Fibroblast of lung (primary cell): ENCODE measurements at regions not wholly inside any gene's neighbourhood (a gene's known extent, or its start where the extent isn't known, plus 50 kb on each side); places are given as distances from the start of the nearest gene placed in this dataset.

Experiments used
- DNase-seq, 2 donors: peaks; one replicate each; pipeline versions ENCODE4 v3.0.0 to v3.0.0-alpha.2; 2010; ENCODE audit warnings: low read depth in 2 of 2
- H2AFZ ChIP-seq: 2 replicates; pipeline ENCODE4 v1.5.1; 2012; ENCODE audit warnings: low read length, control low read depth, inconsistent platforms
- H3K27ac ChIP-seq: 2 replicates; pipeline ENCODE4 v1.5.1; 2011; ENCODE audit warnings: low read length, control low read depth; ENCODE audit not compliant: insufficient read depth
- H3K27me3 ChIP-seq: 2 replicates; pipeline ENCODE4 v1.5.1; 2011; ENCODE audit warnings: mild to moderate bottlenecking, low read length; ENCODE audit not compliant: control insufficient read depth, insufficient read depth
- H3K36me3 ChIP-seq: 2 replicates; pipeline ENCODE4 v1.5.1; 2011; ENCODE audit warnings: low read length; ENCODE audit not compliant: control insufficient read depth, insufficient read depth
- H3K4me1 ChIP-seq: 2 replicates; pipeline ENCODE4 v1.5.1; 2011; ENCODE audit warnings: low read length; ENCODE audit not compliant: control insufficient read depth, insufficient read depth; ENCODE audit errors: extremely low read depth
- H3K4me2 ChIP-seq: 2 replicates; pipeline ENCODE4 v1.5.1; 2011; ENCODE audit warnings: low read length, control low read depth; ENCODE audit not compliant: insufficient read depth; ENCODE audit errors: extremely low read depth
- H3K4me3 ChIP-seq, 4 experiments: fragments of 200-600 bp in 1 of 4; sonication (generic) in 1 of 4; replicated peaks in 1 of 4; 2 replicates each; pipeline ENCODE4 v1.5.1; 2011 to 2016; ENCODE audit warnings: low read length in 4 of 4, low read depth in 3 of 4, mild to moderate bottlenecking in 3 of 4, control low read depth in 2 of 4, inconsistent platforms in 1 of 4, mixed read lengths in 1 of 4; ENCODE audit not compliant: insufficient read depth in 1 of 4; ENCODE audit errors: control extremely low read depth in 1 of 4
- H3K79me2 ChIP-seq: 2 replicates; pipeline ENCODE4 v1.5.1; 2012; ENCODE audit warnings: mild to moderate bottlenecking, low read length, inconsistent platforms; ENCODE audit not compliant: control insufficient read depth, insufficient read depth
- H3K9ac ChIP-seq: 2 replicates; pipeline ENCODE4 v1.5.1; 2011; ENCODE audit warnings: mild to moderate bottlenecking, low read length, control low read depth; ENCODE audit not compliant: insufficient read depth
- H3K9me3 ChIP-seq: 2 replicates; pipeline ENCODE4 v1.5.1; 2012; ENCODE audit warnings: low read depth, low read length; ENCODE audit not compliant: control insufficient read depth, insufficient read depth
- H4K20me1 ChIP-seq: 2 replicates; pipeline ENCODE4 v1.5.1; 2011; ENCODE audit warnings: low read length; ENCODE audit not compliant: control insufficient read depth, insufficient read depth; ENCODE audit errors: extremely low read depth
- CTCF ChIP-seq, 2 donors: IDR thresholded peaks in 1 of 2; conservative IDR thresholded peaks in 1 of 2; 1 replicate in 1 of 2; 2 replicates in 1 of 2; pipeline ENCODE4 v1.5.1; 2011 to 2012; ENCODE audit warnings: low read length in 2 of 2, control low read depth in 1 of 2, inconsistent platforms in 1 of 2, low read depth in 1 of 2, mild to moderate bottlenecking in 1 of 2
- EZH2 ChIP-seq: IDR thresholded peaks from 2 replicates; pipeline ENCODE4 v1.5.1; 2012; ENCODE audit warnings: low read length, control low read depth, mild to moderate bottlenecking; ENCODE audit errors: missing control alignments

GRCh38 chr11:69398529-69399492 is 82.7 kb upstream of the LINC01488 start:
- Histone ChIP-seq H3K9me3 (no peaks in the 10 kb centered on the region), H3K9ac (no peak overlapping the region), H3K4me1 (peaks cover 9% of the 10 kb centered on the region), H3K4me2 (peak overlapping the region; percentile 4), H3K4me3 (no peak overlapping the region), H3K27ac (no peak overlapping the region), H2AFZ (no peak overlapping the region), H3K36me3 (no peaks in the 10 kb centered on the region), H3K27me3 (no peaks in the 10 kb centered on the region), H4K20me1 (no peaks in the 10 kb centered on the region), H3K79me2 (no peaks in the 10 kb centered on the region)
- TF ChIP-seq EZH2, result no peak
- peak; percentile 51 to 72 for DNase-seq

- Histone ChIP-seq H3K4me2 (no peak overlapping the region), H3K4me1 (peaks cover 11% of the 10 kb centered on the region), H3K4me3 (no peak overlapping the region), H3K9me3 (no peaks in the 10 kb centered on the region), H3K79me2 (no peaks in the 10 kb centered on the region), H3K27ac (no peak overlapping the region), H3K9ac (no peak overlapping the region), H2AFZ (no peak overlapping the region), H4K20me1 (no peaks in the 10 kb centered on the region), H3K36me3 (no peaks in the 10 kb centered on the region), H3K27me3 (no peaks in the 10 kb centered on the region)
- no peak for TF ChIP-seq CTCF (conservative IDR thresholded peaks at IDR 0.05 in 1 of 2, IDR thresholded peaks at IDR 0.05 in 1 of 2; ENCODE audit: low read depth in 1 of 2, low read length in 2 of 2)
- no peak for TF ChIP-seq EZH2
- no peak for DNase-seq
Observed at GRCh38 chr11:69400140-69400539, 81.3 kb upstream of the LINC01488 start.

DNA sequence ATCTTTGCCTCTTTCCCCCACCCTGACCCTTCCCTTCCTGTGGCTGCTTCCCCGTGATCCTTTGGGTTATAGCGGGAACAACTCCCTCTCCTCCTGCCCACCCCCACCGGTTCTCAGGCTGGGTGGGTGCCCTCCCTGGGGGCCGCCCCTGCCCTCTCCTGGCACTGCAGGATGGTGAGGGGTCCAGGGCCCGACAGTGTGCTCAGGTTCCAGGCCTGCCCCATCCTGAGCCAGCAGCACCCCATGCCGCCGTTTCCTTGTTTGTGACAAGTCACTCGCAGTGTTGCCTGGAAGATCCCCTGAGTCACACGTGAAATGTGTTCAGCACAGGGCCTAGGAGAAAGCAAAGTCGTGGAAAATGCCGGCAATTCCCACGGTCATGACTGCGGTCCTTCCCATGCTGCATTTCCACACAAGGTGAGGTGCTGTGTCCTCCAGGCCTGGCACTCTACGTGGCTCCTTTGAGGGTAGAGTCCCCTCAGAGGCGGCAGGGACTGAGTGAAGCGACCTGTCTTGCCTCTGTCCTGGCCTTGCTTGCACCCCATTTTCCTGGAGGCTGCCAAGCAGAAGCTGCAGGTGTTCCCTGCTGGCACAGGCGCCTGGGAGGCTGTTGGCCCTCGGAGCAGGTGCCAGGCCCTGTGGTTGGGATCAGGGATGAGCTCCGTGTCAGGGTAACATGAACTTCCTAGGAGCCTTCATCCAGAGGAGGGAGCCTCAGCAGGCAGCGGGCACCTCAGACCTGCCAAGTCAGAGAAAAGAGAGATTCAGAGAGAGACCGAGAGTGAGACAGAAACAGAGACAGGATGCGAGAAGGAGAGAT is 80.5 kb upstream of the LINC01488 start:
- H3K79me2 ChIP-seq, result no peaks in the 10 kb centered on the region
- H3K4me2 ChIP-seq, result no peak overlapping the region
- no peaks in the 10 kb centered on the region for H3K9me3 ChIP-seq
- H3K27ac ChIP-seq, result no peak overlapping the region
- TF ChIP-seq EZH2 (no peak), CTCF (conservative IDR thresholded peaks at IDR 0.05 in 1 of 2, IDR thresholded peaks at IDR 0.05 in 1 of 2; ENCODE audit: low read depth in 1 of 2, low read length in 2 of 2) (no peak)
- H2AFZ ChIP-seq, result no peak overlapping the region
- no peak overlapping the region for H3K4me3 ChIP-seq
- H3K9ac ChIP-seq, result no peak overlapping the region
- no peaks in the 10 kb centered on the region for H3K27me3 ChIP-seq
- no peak for DNase-seq
- H4K20me1 ChIP-seq, result no peaks in the 10 kb centered on the region
- no peaks in the 10 kb centered on the region for H3K36me3 ChIP-seq
- peaks cover 11% of the 10 kb centered on the region for H3K4me1 ChIP-seq
